GM21786 (cell line): ENCODE measurements at regions not wholly inside any gene's neighbourhood (a gene's known extent, or its start where the extent isn't known, plus 50 kb on each side); places are given as distances from the start of the nearest gene placed in this dataset.
"Not testable (repeated sequence)": the region's sequence is repeated elsewhere in the genome, so short reads cannot be mapped to it uniquely, and the experiment has no call there.

Experiments used
- ATAC-seq: cut with Tn5 transposase; IDR thresholded peaks from one replicate; pipeline ENCODE4 v1.9.1; 2021; ENCODE audit not compliant: unreplicated experiment

DNA sequence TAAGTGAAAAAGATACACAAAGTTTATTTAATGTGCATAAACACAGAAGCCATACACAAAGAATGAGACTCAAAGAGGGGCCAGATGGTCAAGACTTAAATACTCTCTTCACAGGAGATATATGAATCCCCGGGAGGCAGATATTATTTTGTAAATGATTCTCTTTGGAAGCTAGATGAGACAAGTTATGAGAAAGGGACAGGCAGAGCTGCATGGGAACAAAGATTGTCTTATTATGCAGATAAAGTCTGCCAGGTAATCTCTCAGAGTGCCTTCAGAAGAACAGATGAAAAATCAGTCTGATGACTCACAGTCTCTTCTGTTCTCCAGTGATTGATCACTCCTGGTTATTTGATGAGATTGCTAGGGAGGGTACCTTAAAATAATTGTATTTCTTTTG, 89.0 kb downstream of the NAF1 start:
- no peak for ATAC-seq

DNA sequence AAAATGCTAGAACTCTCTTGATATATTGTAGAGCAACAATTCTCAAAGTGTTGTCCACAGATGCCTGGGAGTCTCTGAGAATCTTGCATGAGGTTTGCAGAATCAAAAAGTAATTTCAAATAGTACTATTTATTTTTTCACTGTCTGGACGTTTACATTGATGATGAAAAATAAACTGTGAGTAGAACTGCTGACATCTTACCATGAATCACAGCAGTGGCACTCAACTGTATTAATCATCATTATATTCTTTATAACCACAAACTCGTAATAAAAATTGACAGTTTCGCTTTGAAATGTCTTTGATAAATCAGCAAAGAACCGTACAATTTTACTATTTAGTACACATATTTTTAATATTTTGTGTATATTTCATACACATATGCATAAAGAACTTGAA, 94.5 kb downstream of the NAF1 start:
- ATAC-seq = no peak

DNA sequence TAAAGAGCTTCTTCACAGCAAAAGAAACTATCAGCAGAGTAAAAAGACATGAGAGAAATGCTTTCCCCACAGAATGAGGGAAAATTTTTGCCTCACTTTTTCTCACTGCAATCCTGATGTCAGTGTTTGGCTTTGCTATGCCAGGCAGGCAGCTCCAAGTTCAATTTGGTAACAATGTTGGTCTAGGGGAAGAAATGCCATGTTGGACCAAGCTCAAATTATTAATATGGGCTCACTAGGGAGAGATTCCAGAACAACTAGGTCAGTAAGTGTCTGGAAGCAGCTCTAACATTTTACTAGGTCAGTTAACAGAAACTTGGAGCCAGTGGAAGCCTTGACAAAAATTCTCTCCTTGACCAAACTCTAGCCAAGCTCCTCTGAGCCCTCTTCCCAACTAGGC, 95.4 kb downstream of the NAF1 start:
- ATAC-seq = no peak

DNA sequence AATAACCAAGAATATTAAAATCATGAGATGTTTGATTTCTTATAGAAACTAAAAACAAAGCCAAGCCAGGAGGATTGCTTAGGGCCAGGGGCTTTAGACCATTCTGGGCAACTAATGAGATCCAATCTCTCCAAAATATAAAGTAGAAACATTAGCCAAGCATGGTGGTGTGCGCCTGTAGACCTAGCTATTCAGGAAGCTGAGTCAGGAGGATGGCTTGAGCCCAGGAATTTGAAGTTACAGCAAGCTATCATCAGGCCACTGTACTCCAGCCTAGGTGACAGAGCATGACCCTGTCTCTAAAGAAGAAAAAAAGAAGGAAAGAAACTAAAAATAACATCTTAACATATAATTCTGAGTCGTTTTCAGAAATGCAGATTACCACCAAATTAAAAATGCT, 96.7 kb downstream of the NAF1 start:
- no peak for ATAC-seq

DNA sequence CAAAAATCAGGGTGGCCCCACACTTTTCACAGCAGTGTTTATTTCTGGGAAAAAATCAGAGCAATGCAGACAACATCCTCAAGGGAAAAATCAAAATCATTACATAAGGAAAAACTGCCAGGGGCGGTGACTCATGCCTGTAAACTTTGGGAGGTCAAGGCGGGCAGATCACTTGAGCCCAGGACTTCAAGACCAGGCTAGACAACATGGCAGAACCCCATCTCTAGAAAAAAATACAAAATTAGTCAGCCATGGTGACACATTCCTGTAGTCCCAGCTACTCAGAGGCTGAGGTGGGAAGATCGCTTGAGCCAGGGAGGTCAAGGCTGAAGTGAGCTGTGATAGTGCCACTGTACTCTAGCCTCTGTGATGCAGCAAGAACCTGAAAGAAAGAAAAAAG, 102.8 kb downstream of the NAF1 start:
- no peak for ATAC-seq

DNA sequence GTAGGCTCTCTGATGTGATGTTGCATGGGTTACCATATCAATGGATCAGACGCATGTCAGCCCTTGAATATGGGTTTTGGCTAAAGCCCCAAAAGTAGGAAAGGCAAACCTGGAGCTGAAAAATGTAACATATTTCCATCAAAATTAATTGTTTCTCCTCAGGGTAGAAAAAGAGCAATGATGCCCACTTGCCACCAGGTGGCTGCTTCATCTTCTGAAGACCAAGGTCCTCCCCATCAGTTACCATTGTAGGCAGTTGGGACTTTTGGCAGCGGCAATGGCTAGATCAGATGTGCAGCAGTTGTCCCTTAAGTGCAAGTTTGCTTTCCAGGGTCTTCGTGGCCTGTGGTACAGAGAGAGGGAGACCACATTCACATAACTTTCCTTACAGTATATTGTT, 118.2 kb downstream of the NAF1 start:
- peak; percentile 76 for ATAC-seq

- ATAC-seq = peak; percentile 63
Measured at GRCh38 chr4:163042306-163042705, 124.4 kb downstream of the NAF1 start.

DNA sequence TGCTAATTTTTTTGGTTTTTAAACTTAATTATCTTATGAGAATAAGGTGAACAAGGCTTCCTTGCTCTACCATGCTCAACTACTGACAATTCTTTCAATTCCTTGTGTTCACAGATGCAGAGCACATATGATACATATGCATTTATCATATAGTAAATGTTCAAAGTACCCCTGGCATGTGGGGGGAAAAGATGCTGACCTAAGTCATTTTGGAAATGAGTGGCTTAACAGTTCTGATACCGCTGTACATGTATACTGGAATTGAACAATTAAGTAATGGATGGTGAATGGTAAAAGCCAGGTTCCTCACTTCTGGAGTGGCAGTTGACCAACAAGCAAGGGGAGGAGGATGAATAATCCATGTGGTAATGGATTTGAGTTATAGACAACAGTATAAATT, 149.6 kb downstream of the NAF1 start:
- no peak for ATAC-seq

GRCh38 chr4:163012816-163013215, 153.9 kb downstream of the NAF1 start:
- ATAC-seq = no peak

DNA sequence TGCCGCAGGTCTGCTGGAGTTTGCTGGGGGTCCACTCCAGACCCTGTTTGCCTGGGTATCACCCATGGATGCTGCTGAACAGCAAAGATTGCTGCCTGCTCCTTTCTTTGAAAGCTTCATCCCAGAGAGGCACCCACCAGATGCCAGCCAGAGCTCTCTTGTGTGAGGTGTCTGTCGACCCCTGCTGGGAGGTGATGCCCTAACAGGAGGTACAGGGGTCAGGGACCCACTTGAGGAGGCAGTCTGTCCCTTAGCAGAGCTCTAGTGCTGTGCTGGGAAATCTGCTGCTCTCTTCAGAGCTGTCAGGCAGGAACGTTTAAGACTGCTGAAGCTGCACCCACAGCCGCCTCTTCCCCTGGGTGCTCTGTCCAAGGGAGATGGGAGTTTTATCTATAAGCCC, 162.7 kb downstream of the NAF1 start:
- no peak for ATAC-seq

- ATAC-seq = no peak
Measured at GRCh38 chr4:162988530-162988929, 178.2 kb downstream of the NAF1 start.

DNA sequence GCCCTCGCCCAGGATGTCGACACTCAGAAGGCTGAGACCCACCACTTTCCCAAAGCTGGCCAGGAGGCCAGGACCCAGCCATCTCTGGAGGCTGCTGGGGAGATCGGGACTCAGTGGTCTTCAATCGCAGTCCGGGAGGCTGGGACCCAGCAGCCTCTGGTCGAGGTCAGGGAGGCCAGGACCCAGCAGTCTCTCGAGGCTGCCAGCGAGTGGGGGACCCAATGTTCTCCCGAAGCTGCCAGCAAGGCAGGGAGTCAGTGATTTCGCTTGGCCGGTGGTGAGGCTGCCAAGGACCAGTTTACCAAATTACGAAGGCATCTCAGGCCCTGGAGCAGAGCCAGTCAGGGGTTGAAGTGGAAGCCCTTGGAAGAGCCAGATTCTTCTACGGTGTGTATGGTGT, 181.6 kb downstream of the NAF1 start:
- no peak for ATAC-seq

DNA sequence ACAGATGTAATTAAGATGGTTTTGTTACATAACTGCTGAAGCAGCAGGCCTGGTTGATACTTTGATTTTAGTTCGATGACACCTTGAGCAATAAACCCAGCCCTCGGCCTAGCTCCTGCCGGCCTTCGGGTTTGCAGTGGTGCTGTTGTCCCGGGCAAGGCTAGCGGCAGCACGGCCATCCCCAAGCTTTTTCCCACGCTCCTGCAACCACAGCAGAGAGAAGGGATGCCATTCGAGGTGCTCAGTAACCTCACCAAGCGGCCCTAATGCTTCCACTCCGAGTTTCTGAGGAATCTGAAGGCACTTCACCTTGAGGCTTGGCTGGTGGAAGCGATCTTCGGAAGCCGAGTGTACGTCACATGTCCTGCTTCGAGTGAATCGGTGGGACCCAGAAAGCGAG, 182.1 kb downstream of the NAF1 start:
- no peak for ATAC-seq

DNA sequence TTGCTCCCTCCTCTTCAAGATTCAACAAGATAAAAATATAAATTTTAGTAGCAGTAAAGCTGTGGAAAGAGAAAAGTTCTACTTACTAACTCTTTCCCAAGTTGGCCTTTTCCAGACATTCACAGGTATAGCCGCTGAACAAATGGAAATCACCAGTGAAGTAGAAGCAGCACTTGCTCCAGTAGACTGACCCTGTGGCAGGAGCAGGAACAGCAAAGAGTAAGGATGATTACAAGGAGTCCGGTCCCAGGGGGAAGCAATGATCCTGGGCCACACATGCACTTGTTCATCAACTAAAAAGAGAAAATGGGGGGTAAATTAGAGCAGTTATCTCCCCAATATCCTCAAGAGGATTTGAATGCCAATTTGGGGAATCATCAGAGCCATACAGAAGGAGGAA, 184.9 kb downstream of the NAF1 start:
- ATAC-seq = no peak

DNA sequence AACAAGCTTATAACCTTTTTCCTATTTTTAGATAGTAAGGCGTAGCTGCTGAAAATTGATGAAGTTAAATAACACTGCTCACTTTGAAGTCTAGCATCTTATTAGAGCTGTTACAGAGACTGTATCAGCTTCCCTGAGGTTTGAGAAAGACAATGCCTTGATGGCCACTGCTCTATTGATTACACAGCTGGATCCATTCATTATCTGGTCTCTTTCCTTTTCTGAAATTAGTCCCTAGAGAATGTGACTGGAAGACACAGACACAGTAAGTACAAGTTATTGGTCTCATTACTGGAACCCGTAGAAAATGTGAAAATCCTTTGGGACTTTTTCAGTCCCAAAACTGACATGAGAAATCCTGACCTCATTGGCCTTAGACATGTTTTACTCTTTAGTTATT, 188.3 kb downstream of the NAF1 start:
- ATAC-seq = no peak

DNA sequence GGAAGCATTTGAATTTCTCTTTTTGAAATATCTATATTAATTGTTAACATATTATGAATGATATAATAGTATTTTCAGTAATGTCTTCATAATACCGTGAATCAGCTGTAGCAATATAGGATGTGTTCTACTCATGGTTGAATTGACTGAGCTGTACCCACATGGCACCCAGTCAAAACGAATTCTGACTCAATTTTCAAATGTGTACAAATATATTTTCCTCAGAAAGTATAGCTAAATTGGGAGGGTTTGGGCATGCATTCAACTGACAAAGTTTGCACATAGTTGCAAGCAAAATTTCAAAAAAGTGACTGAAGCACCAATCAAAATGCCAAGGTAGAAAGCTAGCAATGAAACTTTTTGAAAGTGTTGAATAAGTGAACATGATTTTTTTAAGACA, 188.9 kb downstream of the NAF1 start:
- ATAC-seq = no peak

DNA sequence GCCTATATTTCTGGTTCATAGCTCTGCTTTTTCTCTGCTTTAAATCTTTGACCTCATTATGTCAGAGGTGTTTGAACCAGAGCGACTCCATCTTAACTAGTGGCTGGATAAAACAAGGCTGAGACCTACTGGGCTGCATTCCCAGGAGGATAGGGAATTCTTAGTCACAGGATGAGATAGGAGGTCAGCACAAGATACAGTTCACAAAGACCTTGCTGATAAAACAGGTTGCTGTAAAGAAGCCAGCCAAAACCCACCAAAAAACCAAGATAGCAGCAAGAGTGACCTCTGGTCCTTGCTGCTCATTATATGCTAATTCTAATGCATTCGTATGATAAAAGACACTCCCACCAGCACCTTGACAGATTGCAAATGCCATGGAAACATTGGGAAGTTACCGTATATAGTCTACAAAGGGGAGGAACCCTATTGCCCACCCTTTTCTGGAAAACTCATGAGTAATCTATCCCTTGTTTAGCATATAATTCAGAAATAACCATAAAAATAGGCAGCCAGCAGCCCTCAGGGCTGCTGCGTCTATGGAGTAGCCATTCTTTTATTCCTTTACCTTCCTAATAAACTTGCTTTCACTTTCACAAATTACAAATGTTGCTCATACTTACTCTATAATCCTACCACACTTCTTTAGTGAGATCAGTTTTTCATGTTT, 193.9 kb downstream of the NAF1 start:
- no peak for ATAC-seq

DNA sequence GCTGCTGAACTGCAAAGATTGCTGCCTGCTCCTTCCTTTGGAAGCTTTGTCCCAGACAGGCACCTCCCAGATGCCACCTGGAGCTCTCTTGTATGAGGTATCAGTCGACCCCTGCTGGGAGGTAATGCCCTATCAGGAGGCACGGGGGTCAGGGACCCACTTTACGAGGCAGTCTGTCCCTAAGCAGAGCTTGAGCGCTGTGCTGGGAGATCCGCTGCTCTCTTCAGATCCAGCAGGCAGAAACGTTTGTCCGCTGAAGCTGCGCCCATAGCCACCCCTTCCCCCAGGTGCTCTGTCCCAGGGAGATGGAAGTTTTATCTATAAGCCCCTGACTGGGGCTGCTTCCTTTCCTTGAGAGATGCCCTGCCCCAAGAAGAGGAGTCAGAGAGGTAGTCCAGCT, 197.5 kb downstream of the NAF1 start:
- no peak for ATAC-seq

DNA sequence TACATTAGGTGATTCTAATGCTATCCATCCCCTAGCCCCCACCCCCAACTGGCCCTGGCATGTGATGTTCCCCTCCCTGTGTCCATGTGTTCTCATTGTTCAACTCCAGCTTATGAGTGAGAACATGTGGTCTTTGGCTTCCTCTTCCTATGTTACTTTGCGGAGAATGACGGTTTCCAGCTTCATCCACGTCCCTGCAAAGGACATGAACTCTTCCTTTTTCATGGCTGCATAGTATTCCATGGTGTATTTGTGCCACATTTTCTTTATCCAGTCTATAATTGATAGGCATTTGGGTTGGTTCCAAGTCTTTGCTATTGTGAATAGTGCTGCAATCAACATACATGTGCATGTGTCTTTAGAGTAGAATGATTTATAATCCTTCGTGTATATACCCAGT, 200.7 kb downstream of the NAF1 start:
- ATAC-seq = not testable (repeated sequence)

- peak; percentile 63 for ATAC-seq
Measured at GRCh38 chr4:162959046-162959445, 207.6 kb downstream of the NAF1 start.

- no peak for ATAC-seq
Measured at GRCh38 chr4:162957521-162958143, 209.1 kb downstream of the NAF1 start.

DNA sequence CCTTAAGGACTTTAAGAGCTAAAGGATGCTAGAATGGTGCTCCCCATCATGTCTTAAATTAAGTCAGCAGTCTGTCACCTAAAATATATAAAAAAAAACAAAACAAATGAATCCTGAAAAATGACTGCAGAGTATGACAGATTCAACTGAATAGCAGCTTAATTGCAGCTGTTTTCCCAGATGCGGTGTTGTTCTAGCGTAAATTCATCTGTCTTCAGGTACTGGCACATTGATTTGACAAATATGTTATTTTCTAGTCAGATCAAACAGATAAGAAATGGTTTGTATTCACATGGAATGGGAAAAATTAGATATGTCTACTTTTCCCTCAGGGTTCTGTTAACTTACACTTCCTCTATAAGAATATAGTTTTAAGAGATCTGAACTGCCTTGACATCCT, 211.7 kb downstream of the NAF1 start:
- no peak for ATAC-seq

- no peak for ATAC-seq
Measured at GRCh38 chr4:162952232-162952631, 214.5 kb downstream of the NAF1 start.
